ENCODE measurements at regions not wholly inside any gene's neighbourhood (a gene's known extent, or its start where the extent isn't known, plus 50 kb on each side); places are given as distances from the start of the nearest gene placed in this dataset.

- DNase-seq (ENCODE audit: low read depth, low spot score): no peak
Measured at GRCh38 chr6:26149240-26149639, 62.0 kb downstream of the HFE start.

DNA sequence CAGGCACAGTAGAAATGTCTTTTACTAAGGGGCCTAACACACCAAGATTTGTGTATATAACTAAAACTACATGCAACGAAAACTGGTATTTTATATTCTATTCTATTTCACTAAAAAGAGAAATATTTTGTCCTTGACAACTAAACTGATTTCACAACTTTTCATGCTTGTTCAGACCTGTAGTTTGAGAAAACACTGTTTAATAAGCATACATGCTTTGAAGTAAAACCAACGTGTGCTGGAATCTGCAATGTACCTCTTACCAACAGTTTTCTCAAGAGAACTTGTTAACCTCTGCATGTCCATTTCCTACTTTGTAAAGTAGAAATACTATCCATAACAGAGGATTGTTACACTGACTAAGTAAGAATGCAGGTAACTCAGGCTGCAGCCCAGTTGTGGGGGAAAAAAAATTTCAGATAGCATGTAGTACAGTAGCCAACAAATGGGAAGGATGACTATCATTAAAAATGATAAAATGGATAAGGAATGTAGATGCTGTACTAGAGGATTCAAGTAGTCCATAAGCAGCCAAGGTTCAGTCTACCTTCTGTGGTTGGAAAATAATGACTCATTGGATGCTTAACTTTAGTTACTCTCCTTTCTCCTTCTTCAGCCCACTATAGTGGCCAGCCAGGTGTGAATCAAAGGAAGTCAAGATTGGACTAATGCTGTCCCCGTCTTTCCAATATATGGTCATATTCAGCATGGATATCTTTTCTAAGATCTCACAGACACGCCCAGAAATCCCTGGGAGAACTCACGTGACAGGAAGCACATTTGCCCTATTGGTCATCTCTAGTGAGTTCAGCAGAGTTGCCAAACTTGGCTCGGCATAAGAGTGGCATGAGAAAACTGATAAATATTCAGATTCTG is 65.2 kb downstream of the HFE start:
- DNase-seq (ENCODE audit: low read depth, low spot score): no peak

DNA sequence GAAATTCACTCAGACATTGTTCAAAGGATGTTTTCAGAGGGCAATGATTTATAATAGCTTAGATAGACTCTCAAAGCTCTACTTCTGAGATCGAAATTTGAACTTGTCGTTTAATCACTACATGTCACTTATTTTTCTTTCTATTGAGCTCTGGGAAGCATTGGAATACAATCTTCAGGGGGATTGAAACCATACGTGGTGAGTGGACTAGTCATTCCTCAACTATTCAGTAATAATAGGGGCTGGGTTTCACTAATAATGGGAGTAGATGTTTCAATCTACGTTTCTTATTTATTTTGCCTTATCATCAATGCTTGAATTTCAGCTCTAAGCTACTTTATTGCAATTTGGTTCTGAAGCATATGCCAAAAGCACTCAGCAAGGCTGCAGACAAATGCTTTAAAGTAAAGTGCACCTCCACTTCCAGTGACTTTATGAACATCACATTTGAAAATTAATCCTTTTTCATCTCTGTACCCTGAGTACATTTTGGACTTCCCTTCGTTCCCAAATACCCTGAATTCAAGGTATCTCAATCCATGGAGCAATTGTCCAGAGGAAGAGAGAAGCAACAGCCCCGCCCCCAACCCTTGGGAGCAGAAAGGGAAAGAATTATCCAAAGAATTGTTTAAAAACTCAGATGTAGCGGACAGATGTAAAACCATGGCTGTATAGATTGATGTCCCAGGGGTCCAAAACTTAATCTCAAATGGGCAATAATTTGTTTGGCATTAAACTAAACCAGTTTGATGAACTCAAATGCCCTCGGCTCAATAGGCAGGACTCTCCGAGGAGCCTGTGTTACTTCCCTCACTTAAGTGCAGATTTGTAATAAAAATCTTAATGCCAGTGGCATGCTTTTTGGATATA is 68.1 kb downstream of the HFE start:
- DNase-seq (ENCODE audit: low read depth, low spot score): no peak

DNA sequence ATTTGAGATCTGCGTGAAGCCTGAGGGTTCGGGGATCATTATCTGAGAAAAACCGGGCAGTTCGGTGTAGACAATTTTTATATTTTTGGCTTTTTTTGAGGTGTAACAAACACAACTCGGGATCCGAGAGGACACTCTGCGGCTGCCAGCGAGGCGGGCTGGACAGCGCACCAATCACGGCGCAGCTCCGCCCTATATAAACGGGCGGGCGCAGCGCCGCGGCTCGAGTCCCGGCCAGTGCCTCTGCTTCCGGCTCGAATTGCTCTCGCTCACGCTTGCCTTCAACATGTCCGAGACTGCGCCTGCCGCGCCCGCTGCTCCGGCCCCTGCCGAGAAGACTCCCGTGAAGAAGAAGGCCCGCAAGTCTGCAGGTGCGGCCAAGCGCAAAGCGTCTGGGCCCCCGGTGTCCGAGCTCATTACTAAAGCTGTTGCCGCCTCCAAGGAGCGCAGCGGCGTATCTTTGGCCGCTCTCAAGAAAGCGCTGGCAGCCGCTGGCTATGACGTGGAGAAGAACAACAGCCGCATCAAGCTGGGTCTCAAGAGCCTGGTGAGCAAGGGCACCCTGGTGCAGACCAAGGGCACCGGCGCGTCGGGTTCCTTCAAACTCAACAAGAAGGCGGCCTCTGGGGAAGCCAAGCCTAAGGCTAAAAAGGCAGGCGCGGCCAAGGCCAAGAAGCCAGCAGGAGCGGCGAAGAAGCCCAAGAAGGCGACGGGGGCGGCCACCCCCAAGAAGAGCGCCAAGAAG is 69.0 kb downstream of the HFE start:
- DNase-seq (ENCODE audit: low read depth, low spot score): peak; percentile 68

- DNase-seq (ENCODE audit: low read depth, low spot score): no peak
Measured at GRCh38 chr6:26156850-26157250, 69.6 kb downstream of the HFE start.

DNA sequence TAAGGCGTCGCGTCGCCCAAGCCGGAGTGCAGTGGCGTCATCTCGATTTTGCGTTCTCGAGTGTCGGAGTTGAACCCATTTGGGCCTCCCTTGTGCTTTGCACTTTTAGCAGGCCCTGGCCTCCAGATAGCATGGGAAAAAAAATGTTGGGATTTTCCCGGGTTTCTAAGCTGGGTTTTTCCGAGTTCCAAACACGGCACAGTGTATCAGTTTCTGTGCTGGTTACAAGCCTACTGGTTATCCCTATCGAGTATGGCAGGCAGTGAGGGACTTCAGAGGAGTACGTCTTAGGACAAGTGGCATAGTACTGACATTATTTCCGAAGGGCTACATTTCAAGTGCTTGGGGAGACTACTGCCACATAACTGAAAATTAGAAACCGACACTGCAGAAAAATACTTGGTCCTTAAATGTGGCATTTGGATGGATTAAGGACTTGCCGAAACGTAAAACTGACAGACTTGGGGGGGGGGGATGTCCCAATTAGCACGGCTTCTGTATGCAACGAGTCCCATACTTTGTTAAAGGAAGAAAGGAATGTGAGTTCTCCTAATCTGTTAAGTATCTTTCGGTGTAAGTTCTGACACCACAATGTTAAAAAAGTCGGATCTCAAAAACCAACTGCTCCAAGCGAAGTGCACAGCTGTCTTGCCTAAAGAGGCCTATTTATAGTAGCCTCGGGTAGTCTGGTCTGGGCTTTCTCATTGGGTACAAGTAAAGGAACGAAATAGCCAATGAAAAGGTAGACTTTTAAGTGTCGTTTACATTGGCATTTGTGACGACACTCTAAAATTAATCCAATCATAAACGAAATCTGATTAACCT is 70.2 kb downstream of the HFE start:
- DNase-seq (ENCODE audit: low read depth, low spot score): peak; percentile 90

DNA sequence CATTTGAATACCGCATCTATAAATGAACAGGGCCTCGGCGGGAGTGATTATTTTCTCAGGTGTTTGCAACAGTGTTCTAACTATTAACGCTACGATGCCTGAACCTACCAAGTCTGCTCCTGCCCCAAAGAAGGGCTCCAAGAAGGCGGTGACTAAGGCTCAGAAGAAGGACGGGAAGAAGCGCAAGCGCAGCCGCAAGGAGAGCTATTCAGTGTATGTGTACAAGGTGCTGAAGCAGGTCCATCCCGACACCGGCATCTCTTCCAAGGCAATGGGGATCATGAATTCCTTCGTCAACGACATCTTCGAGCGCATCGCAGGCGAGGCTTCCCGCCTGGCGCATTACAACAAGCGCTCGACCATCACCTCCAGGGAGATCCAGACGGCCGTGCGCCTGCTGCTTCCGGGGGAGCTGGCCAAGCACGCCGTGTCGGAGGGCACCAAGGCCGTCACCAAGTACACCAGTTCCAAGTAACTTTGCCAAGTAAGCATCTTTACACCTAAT is 70.9 kb downstream of the HFE start:
- no peak for DNase-seq (ENCODE audit: low read depth, low spot score)

DNA sequence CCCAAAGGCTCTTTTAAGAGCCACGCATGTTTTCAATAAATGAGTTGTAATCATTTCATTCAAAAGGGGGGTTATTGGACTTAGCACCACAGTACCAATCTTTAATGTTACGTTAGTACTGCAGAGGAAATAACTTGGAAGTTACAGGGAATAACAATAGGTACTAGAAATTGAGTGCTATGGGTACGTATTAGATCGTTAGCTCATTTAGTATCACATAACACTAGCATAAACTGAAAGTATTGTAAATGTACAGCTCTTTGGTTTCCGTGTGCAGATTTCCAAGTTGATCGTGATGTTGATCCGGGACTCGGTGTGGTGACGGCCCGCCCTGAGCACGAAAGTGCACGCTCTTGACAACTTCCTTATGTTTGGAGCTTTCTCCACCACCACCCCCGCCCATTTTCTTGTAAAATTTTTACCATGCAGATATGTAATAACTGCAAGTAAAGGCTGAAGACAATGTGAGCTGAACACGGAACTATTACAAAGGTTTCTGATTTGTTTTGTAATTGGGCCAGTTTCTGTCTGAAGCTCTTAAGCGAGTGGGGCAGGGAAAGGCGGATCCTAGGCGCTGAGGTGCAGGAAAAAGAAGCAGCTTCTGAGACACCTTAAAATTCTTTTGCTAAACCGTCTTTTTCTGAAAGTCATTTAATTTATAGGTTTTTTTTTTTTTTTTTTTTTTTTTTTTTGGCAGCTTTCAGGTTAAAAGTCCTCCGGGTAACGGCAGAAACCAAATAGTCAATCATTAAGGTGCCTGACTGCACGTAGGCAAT is 71.5 kb downstream of the HFE start:
- no peak for DNase-seq (ENCODE audit: low read depth, low spot score)

GRCh38 chr6:26159357-26160273 is 72.4 kb downstream of the HFE start:
- DNase-seq (ENCODE audit: low read depth, low spot score): no peak

GRCh38 chr6:26161322-26161721 is 74.1 kb downstream of the HFE start:
- DNase-seq (ENCODE audit: low read depth, low spot score): no peak

DNA sequence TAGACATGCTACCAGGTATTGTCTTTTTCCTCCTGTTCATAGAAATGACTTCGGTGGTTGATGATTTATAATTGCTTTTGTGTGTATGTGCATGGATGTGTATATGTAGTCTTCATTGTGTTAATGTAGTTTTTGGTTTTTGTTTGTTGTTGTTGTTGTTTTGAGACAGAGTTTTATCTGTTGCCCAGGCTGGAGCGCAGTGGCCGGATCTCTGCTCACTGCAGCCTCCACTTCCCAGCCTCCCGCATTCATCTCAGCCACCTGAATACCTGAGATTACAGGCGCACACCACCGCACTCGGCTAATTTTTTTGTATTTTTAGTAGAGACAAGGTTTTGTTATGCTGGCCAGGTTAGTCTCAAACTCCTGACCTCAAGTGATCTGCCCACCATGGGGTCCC is 75.2 kb downstream of the HFE start:
- DNase-seq (ENCODE audit: low read depth, low spot score): no peak

DNA sequence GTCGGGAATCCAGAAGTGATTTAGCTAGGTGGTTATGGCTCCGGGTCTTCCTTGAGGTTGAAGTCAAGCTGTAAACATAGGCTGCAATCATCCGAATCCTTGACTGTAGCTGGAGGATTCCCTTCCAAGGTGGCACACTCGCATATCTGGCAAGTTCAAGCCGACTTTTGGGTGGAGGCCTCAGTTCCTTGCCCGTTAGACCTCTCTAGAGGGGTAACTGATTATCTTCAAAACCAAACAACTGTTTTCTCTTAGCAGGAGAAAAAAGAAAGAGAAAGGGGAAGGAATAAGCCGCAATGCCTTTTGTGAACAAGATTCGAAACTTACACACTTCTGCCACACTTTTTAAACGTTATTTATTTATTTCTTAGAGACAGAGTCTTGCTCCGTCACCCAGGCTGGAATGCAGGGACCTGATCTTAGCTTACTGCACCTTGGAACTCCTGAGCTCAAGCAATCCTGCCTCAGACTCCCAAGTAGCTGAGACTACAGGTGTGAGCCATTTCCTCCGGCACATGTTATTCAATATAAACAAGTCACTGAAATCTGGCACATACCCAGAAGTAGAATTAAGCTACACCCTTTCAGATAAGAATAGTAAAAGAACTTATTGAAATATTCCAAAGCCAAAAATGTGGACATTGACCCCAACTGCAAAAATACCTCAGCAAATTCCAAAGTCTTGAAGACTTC is 76.3 kb downstream of the HFE start:
- no peak for DNase-seq (ENCODE audit: low read depth, low spot score)

DNA sequence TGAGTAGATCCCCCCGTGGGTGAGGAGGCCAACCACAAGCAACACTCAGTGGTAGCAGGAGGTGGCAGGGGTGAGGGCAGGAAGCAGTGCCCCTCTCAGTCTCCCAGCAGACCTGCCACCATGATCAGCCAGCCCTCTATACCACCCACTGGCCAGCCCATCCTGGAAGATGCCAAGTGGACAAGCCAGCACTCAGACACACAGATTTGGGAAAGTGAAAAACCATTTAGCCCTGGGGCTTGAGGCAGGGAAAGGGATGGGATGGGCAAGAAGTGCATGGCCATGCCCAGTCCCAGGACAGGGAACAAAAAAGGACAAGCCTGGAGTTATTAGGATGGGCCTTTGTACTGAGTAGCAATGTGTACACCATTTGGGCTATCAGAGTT is 76.9 kb downstream of the HFE start:
- DNase-seq (ENCODE audit: low read depth, low spot score): no peak

GRCh38 chr6:26165261-26165790 is 78.1 kb downstream of the HFE start:
- DNase-seq (ENCODE audit: low read depth, low spot score): no peak

DNA sequence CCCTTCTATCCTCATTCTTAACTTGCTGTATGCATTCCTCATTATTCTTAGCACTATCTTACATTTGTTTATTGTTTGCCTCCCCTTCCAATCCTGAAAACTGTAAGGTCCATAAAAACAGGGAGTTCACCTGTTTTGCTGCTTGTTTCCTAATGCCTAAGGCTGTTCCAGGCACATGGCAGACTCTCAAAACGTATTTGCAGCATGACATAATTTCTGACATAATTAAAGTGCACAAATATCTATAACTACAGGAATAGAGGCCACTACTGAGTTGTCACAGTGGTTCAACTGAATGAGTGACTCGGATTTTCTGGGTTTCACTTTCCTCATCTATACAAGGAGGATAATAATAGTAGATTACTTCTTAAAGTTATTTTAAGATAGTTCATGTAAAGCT is 83.0 kb downstream of the HFE start:
- no peak for DNase-seq (ENCODE audit: low read depth, low spot score)

DNA sequence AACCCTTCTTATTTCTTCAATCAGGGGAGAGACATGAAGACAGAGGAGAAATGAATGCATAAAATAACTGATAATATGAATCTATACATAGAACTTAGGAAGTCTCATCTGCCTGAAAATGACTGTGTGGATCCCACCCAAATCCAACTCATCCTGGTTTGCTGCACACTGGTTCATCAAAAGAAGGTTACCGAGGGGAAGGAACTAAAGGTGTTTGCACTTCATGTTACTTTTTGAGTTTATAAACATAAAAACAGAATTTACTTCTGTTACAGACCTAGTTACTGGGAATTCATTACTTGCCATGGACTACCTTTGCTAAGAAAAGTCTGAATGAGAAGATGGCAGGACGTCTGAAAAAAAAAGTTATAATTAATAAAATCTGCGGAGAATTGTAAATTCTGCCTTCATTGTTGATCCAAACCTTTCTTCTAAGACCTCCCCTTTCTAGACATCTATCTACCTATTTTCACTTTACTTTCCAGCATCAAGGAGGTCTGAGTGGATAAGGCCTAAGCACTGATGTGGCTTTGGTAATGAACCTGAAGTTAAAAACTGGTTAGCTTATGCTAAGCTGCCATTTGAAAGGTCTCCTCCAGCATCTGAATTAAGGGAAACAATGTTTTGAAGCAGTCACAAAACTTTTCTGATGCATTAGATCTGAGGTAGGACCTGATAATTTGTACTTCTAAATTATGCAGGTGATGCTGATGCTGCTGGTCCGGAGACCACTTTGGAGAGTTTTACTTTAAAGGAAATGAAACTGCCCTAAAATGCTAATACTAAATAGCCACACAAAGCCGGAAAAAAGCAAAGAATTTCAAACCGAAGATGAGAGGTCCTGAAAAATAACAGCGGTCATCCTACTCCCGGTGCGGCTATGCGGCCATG is 84.0 kb downstream of the HFE start:
- no peak for DNase-seq (ENCODE audit: low read depth, low spot score)

DNA sequence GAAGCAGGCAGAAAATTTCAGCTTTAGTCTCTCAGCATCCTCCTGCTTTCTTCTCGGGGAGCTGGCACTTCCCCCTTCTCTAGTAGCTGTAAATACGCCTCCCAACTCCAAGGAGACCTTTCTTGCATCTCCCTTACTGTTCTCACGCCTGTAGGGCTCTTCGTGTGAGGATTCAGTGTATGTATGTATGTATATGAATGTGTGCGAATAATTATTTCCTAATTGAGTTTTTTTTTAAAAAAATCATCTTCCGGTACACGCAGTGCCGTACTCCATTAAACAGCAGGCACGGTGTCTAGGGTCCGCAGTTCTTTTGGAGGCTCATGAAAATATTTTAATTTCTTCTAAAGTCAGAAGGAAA is 85.4 kb downstream of the HFE start:
- no peak for DNase-seq (ENCODE audit: low read depth, low spot score)

- DNase-seq (ENCODE audit: low read depth, low spot score): no peak
Measured at GRCh38 chr6:26173836-26174145, 86.6 kb downstream of the HFE start.

All from smooth muscle cell of the brain vasculature (primary cell).